ENCODE measurements at regions not wholly inside any gene's neighbourhood (a gene's known extent, or its start where the extent isn't known, plus 50 kb on each side); places are given as distances from the start of the nearest gene placed in this dataset.

- 89% methylated on average over 1 of the region's 2 CpGs for WGBS
- no peaks in the 10 kb centered on the region for H3K36me3 ChIP-seq (ENCODE audit: insufficient read depth, low read length)
- H3K9ac ChIP-seq (ENCODE audit: low read depth, low read length) = no peak overlapping the region
- no peak overlapping the region for H3K4me3 ChIP-seq (ENCODE audit: low read length)
- no peaks in the 10 kb centered on the region for H3K9me3 ChIP-seq (ENCODE audit: insufficient read depth, low read depth, low read length)
- no peaks in the 10 kb centered on the region; the same call in 1 of the 2 replicates for H3K4me1 ChIP-seq (ENCODE audit: insufficient read depth, low read length)
- no peaks in the 10 kb centered on the region for H3K27me3 ChIP-seq (ENCODE audit: insufficient read depth, low read length)
- H3K27ac ChIP-seq (ENCODE audit: low read depth, low read length) = no peak overlapping the region
These were observed 91.5 kb upstream of the PDE1C start for GRCh38 chr7:32161708-32162107.

DNA sequence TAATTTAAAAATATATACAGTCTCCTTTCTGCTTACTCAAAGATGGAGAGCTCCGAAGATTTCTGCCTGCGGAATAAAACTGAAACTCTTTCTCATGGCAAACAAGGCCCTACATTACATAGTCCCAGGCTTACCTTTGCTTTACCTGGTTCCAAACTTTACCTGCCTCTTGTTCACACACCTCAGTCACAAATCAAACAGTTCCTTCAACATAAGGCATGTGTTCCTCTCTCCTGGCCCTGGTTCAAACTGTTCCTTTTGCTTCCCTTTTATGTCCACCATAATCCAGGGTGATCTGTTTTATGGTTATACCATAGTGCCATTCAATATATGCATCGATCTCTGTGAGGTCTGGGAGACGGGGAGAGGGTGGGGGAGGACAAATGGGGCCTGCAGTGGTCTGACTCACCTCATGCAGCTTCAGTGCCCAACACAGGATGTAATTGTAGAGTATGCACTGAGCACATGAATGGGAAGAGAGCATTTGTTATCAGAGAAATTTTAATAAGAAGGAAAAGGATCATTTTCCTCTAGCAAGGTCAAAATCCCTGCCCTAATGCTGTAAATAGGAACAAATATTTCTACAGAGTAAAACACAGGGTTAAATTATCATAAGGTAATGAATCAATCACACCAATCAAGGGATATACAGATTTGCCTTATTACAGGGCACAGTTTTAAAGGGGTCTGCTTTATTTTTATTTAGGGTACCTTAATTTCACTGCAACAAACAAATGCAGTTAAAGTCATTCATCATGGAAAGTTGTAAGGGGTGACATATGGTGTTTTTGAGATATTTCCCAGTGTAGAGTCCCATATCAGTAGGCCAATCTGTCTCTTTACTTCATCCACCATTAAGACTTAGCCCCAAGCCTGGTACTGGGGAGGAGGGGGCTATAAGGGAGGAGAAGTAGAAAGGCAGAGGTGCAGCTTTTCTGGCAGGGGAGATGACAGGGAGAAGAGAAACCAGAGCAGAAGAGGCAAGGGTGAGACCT lies 88.8 kb upstream of the PDE1C start:
- Histone ChIP-seq H3K9me3 (ENCODE audit: insufficient read depth, low read depth, low read length) (no peaks in the 10 kb centered on the region), H3K4me3 (ENCODE audit: low read length) (no peak overlapping the region), H3K9ac (ENCODE audit: low read depth, low read length) (no peak overlapping the region), H3K36me3 (ENCODE audit: insufficient read depth, low read length) (no peaks in the 10 kb centered on the region), H3K27ac (ENCODE audit: low read depth, low read length) (no peak overlapping the region), H3K4me1 (ENCODE audit: insufficient read depth, low read length) (no peaks in the 10 kb centered on the region; the same call in 1 of the 2 replicates), H3K27me3 (ENCODE audit: insufficient read depth, low read length) (no peaks in the 10 kb centered on the region)
- WGBS = 92% methylated on average over 4 of the region's 4 CpGs

GRCh38 chr7:32158076-32158475 lies 87.9 kb upstream of the PDE1C start:
- Histone ChIP-seq H3K9me3 (ENCODE audit: insufficient read depth, low read depth, low read length) (no peaks in the 10 kb centered on the region), H3K27me3 (ENCODE audit: insufficient read depth, low read length) (no peaks in the 10 kb centered on the region), H3K4me1 (ENCODE audit: insufficient read depth, low read length) (no peaks in the 10 kb centered on the region; the same call in 1 of the 2 replicates), H3K36me3 (ENCODE audit: insufficient read depth, low read length) (no peaks in the 10 kb centered on the region), H3K4me3 (ENCODE audit: low read length) (no peak overlapping the region), H3K27ac (ENCODE audit: low read depth, low read length) (no peak overlapping the region), H3K9ac (ENCODE audit: low read depth, low read length) (no peak overlapping the region)
- WGBS = 94% methylated on average over 5 of the region's 5 CpGs

DNA sequence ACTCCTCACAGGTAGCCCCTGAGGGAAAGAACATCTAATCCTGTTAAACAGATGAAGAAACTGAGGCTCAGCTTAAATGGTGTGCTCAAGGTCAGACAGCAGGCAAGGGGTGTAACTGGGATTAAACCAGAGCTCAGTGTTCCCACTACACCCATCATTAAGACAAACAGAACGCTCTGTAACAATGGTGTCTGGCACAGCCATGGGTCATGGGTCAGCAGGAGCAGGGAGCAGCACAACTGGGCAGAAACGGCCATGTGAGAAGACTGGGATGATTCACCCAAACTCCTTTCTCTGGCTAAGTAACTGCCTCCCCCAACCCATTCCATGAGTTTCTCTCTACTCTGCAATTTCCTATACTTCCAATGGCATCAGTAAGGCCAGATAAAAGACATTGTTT lies 85.5 kb upstream of the PDE1C start:
- no peak overlapping the region for H3K27ac ChIP-seq (ENCODE audit: low read depth, low read length)
- H3K4me3 ChIP-seq (ENCODE audit: low read length) = no peak overlapping the region
- WGBS = 89% methylated on average over 2 of the region's 2 CpGs
- no peak overlapping the region for H3K9ac ChIP-seq (ENCODE audit: low read depth, low read length)
- no peaks in the 10 kb centered on the region for H3K36me3 ChIP-seq (ENCODE audit: insufficient read depth, low read length)
- peaks cover 6% of the 10 kb centered on the region; the same call in 1 of the 2 replicates for H3K4me1 ChIP-seq (ENCODE audit: insufficient read depth, low read length)
- no peaks in the 10 kb centered on the region for H3K9me3 ChIP-seq (ENCODE audit: insufficient read depth, low read depth, low read length)
- H3K27me3 ChIP-seq (ENCODE audit: insufficient read depth, low read length) = no peaks in the 10 kb centered on the region

- 96% methylated on average over 3 of the region's 3 CpGs for WGBS
- no peak overlapping the region for H3K27ac ChIP-seq (ENCODE audit: low read depth, low read length)
- H3K9ac ChIP-seq (ENCODE audit: low read depth, low read length) = no peak overlapping the region
- no peaks in the 10 kb centered on the region for H3K9me3 ChIP-seq (ENCODE audit: insufficient read depth, low read depth, low read length)
- H3K4me3 ChIP-seq (ENCODE audit: low read length) = no peak overlapping the region
- no peaks in the 10 kb centered on the region for H3K27me3 ChIP-seq (ENCODE audit: insufficient read depth, low read length)
- no peaks in the 10 kb centered on the region for H3K36me3 ChIP-seq (ENCODE audit: insufficient read depth, low read length)
- H3K4me1 ChIP-seq (ENCODE audit: insufficient read depth, low read length) = peaks cover 9% of the 10 kb centered on the region; the same call in 1 of the 2 replicates
These were observed 84.6 kb upstream of the PDE1C start for GRCh38 chr7:32154797-32155196.

- H3K9me3 ChIP-seq (ENCODE audit: insufficient read depth, low read depth, low read length) = no peaks in the 10 kb centered on the region
- WGBS = 96% methylated on average over 4 of the region's 4 CpGs
These were observed 82.8 kb upstream of the PDE1C start for GRCh38 chr7:32153006-32153405.

GRCh38 chr7:32152576-32152975 lies 82.4 kb upstream of the PDE1C start:
- Histone ChIP-seq H3K4me1 (ENCODE audit: insufficient read depth, low read length) (peaks cover 9% of the 10 kb centered on the region; the same call in 1 of the 2 replicates), H3K9ac (ENCODE audit: low read depth, low read length) (no peak overlapping the region), H3K4me3 (ENCODE audit: low read length) (no peak overlapping the region), H3K27me3 (ENCODE audit: insufficient read depth, low read length) (no peaks in the 10 kb centered on the region), H3K9me3 (ENCODE audit: insufficient read depth, low read depth, low read length) (no peaks in the 10 kb centered on the region), H3K36me3 (ENCODE audit: insufficient read depth, low read length) (no peaks in the 10 kb centered on the region), H3K27ac (ENCODE audit: low read depth, low read length) (no peak overlapping the region)
- 100% methylated on average over 1 of the region's 3 CpGs for WGBS

More at GRCh38 chr7:32153006-32153405, 82.8 kb upstream of the PDE1C start:
- Histone ChIP-seq H3K4me3 (ENCODE audit: low read length) (no peak overlapping the region), H3K4me1 (ENCODE audit: insufficient read depth, low read length) (peaks cover 9% of the 10 kb centered on the region; the same call in 1 of the 2 replicates), H3K27ac (ENCODE audit: low read depth, low read length) (no peak overlapping the region), H3K27me3 (ENCODE audit: insufficient read depth, low read length) (no peaks in the 10 kb centered on the region), H3K36me3 (ENCODE audit: insufficient read depth, low read length) (no peaks in the 10 kb centered on the region), H3K9ac (ENCODE audit: low read depth, low read length) (no peak overlapping the region)

DNA sequence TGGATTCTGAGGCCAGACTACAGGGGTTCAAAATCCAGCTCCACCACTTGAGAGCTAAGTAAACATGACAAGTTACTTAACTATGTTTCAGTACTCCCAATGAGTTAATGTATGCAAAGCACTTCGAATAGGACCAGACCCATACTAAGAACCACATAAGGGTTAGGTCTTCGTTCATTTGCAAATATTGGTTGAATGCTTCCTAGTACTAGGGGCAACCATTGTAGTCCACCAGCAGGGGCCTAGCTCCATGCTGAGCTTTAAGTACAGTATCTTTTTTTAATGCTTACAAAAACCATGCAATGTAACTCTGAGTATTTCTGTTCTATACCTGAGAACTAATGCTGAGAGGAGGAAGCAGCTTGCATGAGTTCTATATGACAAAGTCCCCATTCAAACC lies 80.4 kb upstream of the PDE1C start:
- H3K4me3 ChIP-seq (ENCODE audit: low read length) = no peak overlapping the region
- H3K27me3 ChIP-seq (ENCODE audit: insufficient read depth, low read length) = no peaks in the 10 kb centered on the region
- 14% methylated on average over 2 of the region's 2 CpGs for WGBS
- H3K4me1 ChIP-seq (ENCODE audit: insufficient read depth, low read length) = peaks cover 9% of the 10 kb centered on the region; the same call in 1 of the 2 replicates
- 0 out of 2 replicates have a peak, but pooled peaks cover 8% of the 10 kb centered on the region for H3K9me3 ChIP-seq (ENCODE audit: insufficient read depth, low read depth, low read length)
- no peak overlapping the region for H3K9ac ChIP-seq (ENCODE audit: low read depth, low read length)
- H3K36me3 ChIP-seq (ENCODE audit: insufficient read depth, low read length) = no peaks in the 10 kb centered on the region
- H3K27ac ChIP-seq (ENCODE audit: low read depth, low read length) = peak overlapping the region; percentile 52; the same call in 1 of the 2 replicates

GRCh38 chr7:32150039-32150438 lies 79.8 kb upstream of the PDE1C start:
- Histone ChIP-seq H3K27me3 (ENCODE audit: insufficient read depth, low read length) (no peaks in the 10 kb centered on the region), H3K9me3 (ENCODE audit: insufficient read depth, low read depth, low read length) (0 out of 2 replicates have a peak, but pooled peaks cover 8% of the 10 kb centered on the region), H3K36me3 (ENCODE audit: insufficient read depth, low read length) (no peaks in the 10 kb centered on the region), H3K4me1 (ENCODE audit: insufficient read depth, low read length) (peaks cover 9% of the 10 kb centered on the region; the same call in 1 of the 2 replicates), H3K4me3 (ENCODE audit: low read length) (no peak overlapping the region), H3K27ac (ENCODE audit: low read depth, low read length) (no peak overlapping the region), H3K9ac (ENCODE audit: low read depth, low read length) (no peak overlapping the region)
- 93% methylated on average over 3 of the region's 3 CpGs for WGBS

GRCh38 chr7:32147546-32148268 lies 77.5 kb upstream of the PDE1C start:
- 0 out of 2 replicates have a peak, but pooled peaks cover 8% of the 10 kb centered on the region for H3K9me3 ChIP-seq (ENCODE audit: insufficient read depth, low read depth, low read length)
- H3K27me3 ChIP-seq (ENCODE audit: insufficient read depth, low read length) = no peaks in the 10 kb centered on the region
- 100% methylated on average over 1 of the region's 1 CpG for WGBS
- H3K9ac ChIP-seq (ENCODE audit: low read depth, low read length) = no peak overlapping the region
- H3K4me1 ChIP-seq (ENCODE audit: insufficient read depth, low read length) = peaks cover 9% of the 10 kb centered on the region; the same call in 1 of the 2 replicates
- no peak overlapping the region for H3K27ac ChIP-seq (ENCODE audit: low read depth, low read length)
- H3K36me3 ChIP-seq (ENCODE audit: insufficient read depth, low read length) = no peaks in the 10 kb centered on the region
- H3K4me3 ChIP-seq (ENCODE audit: low read length) = no peak overlapping the region

GRCh38 chr7:32145911-32146310 lies 75.7 kb upstream of the PDE1C start:
- H3K9me3 ChIP-seq (ENCODE audit: insufficient read depth, low read depth, low read length) = 0 out of 2 replicates have a peak, but pooled peaks cover 8% of the 10 kb centered on the region
- 94% methylated on average over 2 of the region's 2 CpGs for WGBS
- H3K27me3 ChIP-seq (ENCODE audit: insufficient read depth, low read length) = no peaks in the 10 kb centered on the region
- no peak overlapping the region for H3K27ac ChIP-seq (ENCODE audit: low read depth, low read length)
- H3K36me3 ChIP-seq (ENCODE audit: insufficient read depth, low read length) = no peaks in the 10 kb centered on the region
- no peak overlapping the region for H3K4me3 ChIP-seq (ENCODE audit: low read length)
- no peak overlapping the region for H3K9ac ChIP-seq (ENCODE audit: low read depth, low read length)
- peaks cover 4% of the 10 kb centered on the region; the same call in 1 of the 2 replicates for H3K4me1 ChIP-seq (ENCODE audit: insufficient read depth, low read length)
